ENCODE measurements at regions not wholly inside any gene's neighbourhood (a gene's known extent, or its start where the extent isn't known, plus 50 kb on each side); places are given as distances from the start of the nearest gene placed in this dataset.

- in situ Hi-C loops (cut with MboI; ENCODE audit: low pct_unique_long_range_greater_than_20kb, low sequenced_read_pairs, unreplicated experiment): no loop called here
- no peak for TF ChIP-seq CTCF (IDR thresholded peaks at IDR 0.05; ENCODE audit: extremely low read depth, insufficient read depth, missing control alignments)
- no peak for DNase-seq (ENCODE audit: low spot score)
These were observed 715.5 kb downstream of the SORCS3 start for GRCh38 chr10:105356626-105357025.

- in situ Hi-C loops (cut with MboI; ENCODE audit: low pct_unique_long_range_greater_than_20kb, low sequenced_read_pairs, unreplicated experiment): no loop called here
- no peak for TF ChIP-seq CTCF (IDR thresholded peaks at IDR 0.05; ENCODE audit: extremely low read depth, insufficient read depth, missing control alignments)
- no peak for DNase-seq (ENCODE audit: low spot score)
These were observed 712.9 kb downstream of the SORCS3 start for GRCh38 chr10:105354010-105354409.

GRCh38 chr10:105352827-105353226 is 711.7 kb downstream of the SORCS3 start:
- no peak for TF ChIP-seq CTCF (IDR thresholded peaks at IDR 0.05; ENCODE audit: extremely low read depth, insufficient read depth, missing control alignments)
- in situ Hi-C loops (cut with MboI; ENCODE audit: low pct_unique_long_range_greater_than_20kb, low sequenced_read_pairs, unreplicated experiment): no loop called here
- no peak for DNase-seq (ENCODE audit: low spot score)

GRCh38 chr10:105352281-105352680 is 711.2 kb downstream of the SORCS3 start:
- no peak for TF ChIP-seq CTCF (IDR thresholded peaks at IDR 0.05; ENCODE audit: extremely low read depth, insufficient read depth, missing control alignments)
- no peak for DNase-seq (ENCODE audit: low spot score)
- in situ Hi-C loops (cut with MboI; ENCODE audit: low pct_unique_long_range_greater_than_20kb, low sequenced_read_pairs, unreplicated experiment): no loop called here

- in situ Hi-C loops (cut with MboI; ENCODE audit: low pct_unique_long_range_greater_than_20kb, low sequenced_read_pairs, unreplicated experiment): no loop called here
- no peak for DNase-seq (ENCODE audit: low spot score)
- no peak for TF ChIP-seq CTCF (IDR thresholded peaks at IDR 0.05; ENCODE audit: extremely low read depth, insufficient read depth, missing control alignments)
These were observed 710.1 kb downstream of the SORCS3 start for GRCh38 chr10:105351187-105351586.

- no peak for DNase-seq (ENCODE audit: low spot score)
- in situ Hi-C loops (cut with MboI; ENCODE audit: low pct_unique_long_range_greater_than_20kb, low sequenced_read_pairs, unreplicated experiment): no loop called here
- TF ChIP-seq CTCF (IDR thresholded peaks at IDR 0.05; ENCODE audit: extremely low read depth, insufficient read depth, missing control alignments): no peak
These were observed 706.4 kb downstream of the SORCS3 start for GRCh38 chr10:105347487-105347886.

- no peak for DNase-seq (ENCODE audit: low spot score)
- TF ChIP-seq CTCF (IDR thresholded peaks at IDR 0.05; ENCODE audit: extremely low read depth, insufficient read depth, missing control alignments): no peak
- in situ Hi-C loops (cut with MboI; ENCODE audit: low pct_unique_long_range_greater_than_20kb, low sequenced_read_pairs, unreplicated experiment): no loop called here
These were observed 701.5 kb downstream of the SORCS3 start for GRCh38 chr10:105342606-105343005.

Data from GM13977 (cell line).